ENCODE measurements at regions not wholly inside any gene's neighbourhood (a gene's known extent, or its start where the extent isn't known, plus 50 kb on each side); places are given as distances from the start of the nearest gene placed in this dataset.
A peak's percentile ranks its signal among the peaks of the same experiment; 100 is the strongest.

DNA sequence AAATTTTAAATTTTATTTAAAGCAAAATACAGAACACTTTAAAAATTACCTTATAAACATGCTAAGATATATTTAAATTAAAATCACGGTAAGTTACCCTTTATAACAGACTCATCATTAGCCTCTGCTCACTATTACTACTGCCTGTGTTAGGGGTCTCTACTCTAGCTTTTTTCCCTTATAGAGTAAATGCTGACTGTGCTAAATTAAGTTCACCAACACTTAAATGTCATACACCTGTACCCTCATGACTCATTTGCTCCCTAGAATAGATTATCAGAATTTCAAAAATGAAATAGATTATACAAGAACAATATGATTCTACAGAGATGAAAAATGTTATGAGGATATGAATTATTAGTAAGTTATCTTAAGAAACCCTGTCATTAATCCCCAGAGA is 131.1 kb upstream of the INPP4B start:
- no peak for DNase-seq
- WGBS, 2 donors: 73 to 82% methylated on average over 1 of the region's 1 CpG
- Histone ChIP-seq H3K36me3 (no peaks in the 10 kb centered on the region), H3K27ac (no peak overlapping the region), H3K27me3 (no peaks in the 10 kb centered on the region), H3K4me1 (no peaks in the 10 kb centered on the region), H3K9me3 (no peaks in the 10 kb centered on the region), H3K4me3 (replicated peaks in 1 of 3) (no peak overlapping the region)
- intact Hi-C loops (cut with DNase I): no loop called here
- no peak for TF ChIP-seq POLR2A (IDR thresholded peaks at IDR 0.05)
- TF ChIP-seq CTCF (IDR thresholded peaks at IDR 0.05): no peak

DNA sequence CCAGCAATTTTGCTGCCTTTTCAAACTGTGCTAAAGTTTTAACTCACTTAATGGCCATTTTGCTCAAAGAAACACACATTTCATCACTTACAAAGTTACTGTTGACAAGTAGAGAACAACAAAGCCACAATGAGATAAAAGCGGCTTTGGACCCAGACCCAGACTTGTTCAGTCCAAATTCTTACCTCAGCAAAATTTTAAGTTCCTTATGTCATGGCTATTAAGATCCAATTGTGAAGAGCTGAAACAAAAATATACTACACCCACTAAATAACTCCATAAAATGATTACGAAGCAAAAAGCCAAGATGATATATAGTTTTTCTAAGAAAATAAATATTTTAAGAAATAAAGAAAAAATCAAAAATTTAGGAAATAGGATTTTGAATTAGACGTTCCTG is 137.0 kb upstream of the INPP4B start:
- no peak overlapping the region for H3K27ac ChIP-seq
- no peak for TF ChIP-seq POLR2A (IDR thresholded peaks at IDR 0.05)
- no peak for TF ChIP-seq CTCF (IDR thresholded peaks at IDR 0.05)
- H3K27me3 ChIP-seq: no peaks in the 10 kb centered on the region
- no peaks in the 10 kb centered on the region for H3K9me3 ChIP-seq
- H3K4me3 ChIP-seq (replicated peaks in 1 of 3): no peak overlapping the region
- no peak for DNase-seq
- WGBS, 2 donors: 56 to 71% methylated on average over 3 of the region's 3 CpGs
- H3K36me3 ChIP-seq: no peaks in the 10 kb centered on the region
- intact Hi-C loops (cut with DNase I): no loop called here
- no peaks in the 10 kb centered on the region for H3K4me1 ChIP-seq

DNA sequence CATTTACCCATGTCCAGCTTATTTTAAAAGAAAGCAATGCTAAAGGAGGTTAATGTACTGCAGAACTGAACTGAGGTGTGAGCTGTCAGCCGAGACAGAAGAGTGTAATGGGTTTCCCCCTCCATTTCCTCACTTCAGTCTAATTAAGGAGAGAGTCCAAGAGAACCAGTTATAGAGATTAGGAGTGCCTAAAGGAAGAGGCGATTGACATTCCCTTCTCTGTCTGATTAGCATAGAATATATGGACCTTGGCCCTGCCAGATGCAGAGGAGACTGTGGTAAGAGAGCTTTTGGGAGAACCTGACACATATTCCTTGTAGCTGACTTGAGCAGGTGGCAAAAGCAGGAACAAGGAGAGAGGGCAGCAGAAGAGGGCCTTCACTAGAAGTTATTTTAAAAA is 137.5 kb upstream of the INPP4B start:
- Histone ChIP-seq H3K9me3 (no peaks in the 10 kb centered on the region), H3K27ac (no peak overlapping the region), H3K36me3 (no peaks in the 10 kb centered on the region), H3K27me3 (no peaks in the 10 kb centered on the region), H3K4me3 (replicated peaks in 1 of 3) (no peak overlapping the region), H3K4me1 (no peaks in the 10 kb centered on the region)
- no peak for DNase-seq
- WGBS, 2 donors: 59 to 75% methylated on average over 2 of the region's 2 CpGs
- TF ChIP-seq CTCF (IDR thresholded peaks at IDR 0.05): no peak
- intact Hi-C loops (cut with DNase I): no loop called here

DNA sequence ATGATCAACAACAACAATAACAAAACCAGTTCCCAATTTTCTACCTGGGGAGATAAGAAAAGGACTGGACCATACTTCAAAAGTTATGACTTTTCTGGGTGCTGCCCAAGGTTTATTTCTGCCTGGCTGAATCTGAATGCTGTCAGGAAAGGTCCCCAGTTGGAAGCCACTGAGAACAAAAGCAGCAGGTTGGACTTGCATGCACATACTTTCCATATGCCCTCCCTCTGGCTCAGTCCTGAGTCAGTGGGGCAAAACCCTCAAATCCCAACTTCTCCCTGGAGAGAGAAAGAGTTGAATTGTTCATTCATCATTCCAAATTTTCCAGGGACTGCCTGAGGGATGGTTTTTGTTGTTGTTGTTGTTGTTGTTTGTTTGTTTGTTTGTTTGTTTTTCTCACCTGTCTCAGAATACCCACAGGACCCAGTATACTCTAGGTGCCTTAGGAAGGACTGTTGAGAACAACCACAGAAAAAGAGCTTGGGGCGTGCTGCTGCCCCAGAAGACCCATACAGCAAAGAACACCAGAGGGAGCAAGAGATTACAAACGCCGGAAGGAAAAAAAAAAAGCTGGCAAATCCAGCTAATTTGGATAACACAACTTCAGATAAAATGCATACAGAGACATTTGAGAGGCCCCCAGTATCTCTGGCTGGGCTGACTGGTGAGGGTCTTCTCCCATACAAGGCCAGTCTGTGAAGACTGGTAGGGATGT is 138.9 kb upstream of the INPP4B start:
- Histone ChIP-seq H3K4me1 (no peaks in the 10 kb centered on the region), H3K27ac (no peak overlapping the region), H3K9me3 (no peaks in the 10 kb centered on the region), H3K36me3 (no peaks in the 10 kb centered on the region), H3K27me3 (no peaks in the 10 kb centered on the region), H3K4me3 (replicated peaks in 1 of 3) (no peak overlapping the region)
- TF ChIP-seq CTCF (IDR thresholded peaks at IDR 0.05): peak in 3 of 6 experiments; percentile 5 to 29 (median 19)
- TF ChIP-seq POLR2A (IDR thresholded peaks at IDR 0.05): no peak
- 36 to 40% methylated on average over 3 of the region's 3 CpGs for WGBS, 2 donors
- intact Hi-C loops (cut with DNase I): no loop called here
- no peak for DNase-seq

DNA sequence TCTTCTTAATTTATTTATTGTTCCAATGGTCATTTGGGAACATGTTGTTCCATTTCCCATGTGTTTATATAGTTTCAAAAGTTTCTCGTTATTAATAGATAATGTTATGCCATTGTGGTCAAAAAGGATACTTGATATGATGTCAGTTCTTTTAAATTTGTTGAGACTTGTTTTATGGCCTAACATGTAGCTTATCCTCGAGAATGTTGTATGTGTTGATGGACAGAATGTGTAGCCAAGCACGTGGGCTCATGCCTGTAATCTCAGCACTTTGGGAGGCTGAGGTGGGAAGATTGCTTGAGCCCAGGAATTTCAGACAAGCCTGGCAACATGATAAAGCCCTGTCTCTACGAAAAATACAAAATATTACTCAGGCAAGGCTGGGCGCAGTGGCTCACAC is 168.5 kb upstream of the USP38 start:
- Histone ChIP-seq H3K27me3 (no peaks in the 10 kb centered on the region), H3K4me3 (replicated peaks in 1 of 3) (no peak overlapping the region), H3K9me3 (no peaks in the 10 kb centered on the region), H3K36me3 (no peaks in the 10 kb centered on the region), H3K4me1 (no peaks in the 10 kb centered on the region), H3K27ac (no peak overlapping the region)
- 64 to 65% methylated on average over 5 of the region's 5 CpGs for WGBS, 2 donors
- no peak for DNase-seq
- intact Hi-C loops (cut with DNase I): no loop called here
- no peak for TF ChIP-seq CTCF (IDR thresholded peaks at IDR 0.05)
